Thoracic aorta (tissue), 2 donors: ENCODE measurements at regions not wholly inside any gene's neighbourhood (a gene's known extent, or its start where the extent isn't known, plus 50 kb on each side); places are given as distances from the start of the nearest gene placed in this dataset.

Experiments
- ATAC-seq: fragments of 150-250 bp; one replicate; pipeline ENCODE4 v1.8.0; 2017; ENCODE audit warnings: low read depth; ENCODE audit not compliant: insufficient number of reproducible peaks, low FRiP score
- DNase-seq: peaks from one replicate; pipeline ENCODE4 v3.0.0-alpha.2; 2020; ENCODE audit warnings: low spot score
- H3K27ac ChIP-seq, 2 donors: fragments of 200-600 bp; sonication (generic); 1 replicate in 1 of 2; 2 replicates in 1 of 2; pipeline ENCODE4 v1.5.1; 2016; ENCODE audit warnings: mild to moderate bottlenecking in 2 of 2, moderate library complexity in 2 of 2
- H3K27me3 ChIP-seq: fragments of 200-600 bp; sonication (generic); replicated peaks from 2 replicates; pipeline ENCODE4 v1.6.0; 2016; ENCODE audit warnings: mild to moderate bottlenecking; ENCODE audit not compliant: insufficient read depth
- H3K36me3 ChIP-seq: fragments of 200-600 bp; sonication (generic); one replicate; pipeline ENCODE4 v1.5.1; 2016
- H3K4me1 ChIP-seq, 2 donors: fragments of 200-600 bp; sonication (generic); 1 replicate in 1 of 2; 2 replicates in 1 of 2; pipeline versions ENCODE4 v1.5.1 to v1.6.0; 2016; ENCODE audit warnings: low read depth in 2 of 2, mild to moderate bottlenecking in 1 of 2; ENCODE audit not compliant: control insufficient read depth in 1 of 2
- H3K4me3 ChIP-seq: fragments of 200-600 bp; sonication (generic); 2 replicates; pipeline ENCODE4 v1.5.1; 2016; ENCODE audit warnings: mild to moderate bottlenecking
- H3K9me3 ChIP-seq: fragments of 200-600 bp; sonication (generic); 2 replicates; pipeline ENCODE4 v1.5.1; 2016
- TF ChIP-seq, protein P1 (sequence below): fragments of 200-600 bp; sonication (generic); IDR thresholded peaks from one replicate; pipeline ENCODE4 v1.5.1; 2019; ENCODE audit warnings: antibody characterized with exemption

DNA sequence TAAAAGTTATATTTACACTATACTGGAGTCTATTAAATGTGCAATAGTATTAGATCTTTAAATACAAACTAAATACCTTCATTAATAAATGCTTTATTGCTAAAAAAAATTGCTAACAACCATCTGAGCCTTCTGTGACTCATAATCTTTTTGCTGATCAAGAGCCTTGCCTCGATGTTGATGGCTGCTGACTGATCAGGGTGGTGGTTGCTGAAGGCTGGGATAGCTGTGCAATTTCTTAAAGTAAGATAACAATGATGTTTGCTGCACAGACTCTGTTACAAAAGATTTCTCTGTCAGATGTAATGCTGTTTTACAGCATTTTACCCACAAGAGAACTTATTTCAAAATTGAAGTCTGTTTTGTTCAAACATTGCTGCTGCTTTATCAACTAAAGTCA lies 421.4 kb upstream of the CYRIA start:
- DNase-seq (no peak), ATAC-seq (no peak)
- TF ChIP-seq, protein P1, sequence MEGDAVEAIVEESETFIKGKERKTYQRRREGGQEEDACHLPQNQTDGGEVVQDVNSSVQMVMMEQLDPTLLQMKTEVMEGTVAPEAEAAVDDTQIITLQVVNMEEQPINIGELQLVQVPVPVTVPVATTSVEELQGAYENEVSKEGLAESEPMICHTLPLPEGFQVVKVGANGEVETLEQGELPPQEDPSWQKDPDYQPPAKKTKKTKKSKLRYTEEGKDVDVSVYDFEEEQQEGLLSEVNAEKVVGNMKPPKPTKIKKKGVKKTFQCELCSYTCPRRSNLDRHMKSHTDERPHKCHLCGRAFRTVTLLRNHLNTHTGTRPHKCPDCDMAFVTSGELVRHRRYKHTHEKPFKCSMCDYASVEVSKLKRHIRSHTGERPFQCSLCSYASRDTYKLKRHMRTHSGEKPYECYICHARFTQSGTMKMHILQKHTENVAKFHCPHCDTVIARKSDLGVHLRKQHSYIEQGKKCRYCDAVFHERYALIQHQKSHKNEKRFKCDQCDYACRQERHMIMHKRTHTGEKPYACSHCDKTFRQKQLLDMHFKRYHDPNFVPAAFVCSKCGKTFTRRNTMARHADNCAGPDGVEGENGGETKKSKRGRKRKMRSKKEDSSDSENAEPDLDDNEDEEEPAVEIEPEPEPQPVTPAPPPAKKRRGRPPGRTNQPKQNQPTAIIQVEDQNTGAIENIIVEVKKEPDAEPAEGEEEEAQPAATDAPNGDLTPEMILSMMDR, result no peak
- H3K9me3 ChIP-seq, result no peaks in the 10 kb centered on the region
- no peaks in the 10 kb centered on the region for H3K27me3 ChIP-seq
- H3K27ac ChIP-seq, result no peak overlapping the region
- H3K4me3 ChIP-seq, result no peak overlapping the region
- no peaks in the 10 kb centered on the region for H3K36me3 ChIP-seq
- H3K4me1 ChIP-seq, result no peaks in the 10 kb centered on the region

DNA sequence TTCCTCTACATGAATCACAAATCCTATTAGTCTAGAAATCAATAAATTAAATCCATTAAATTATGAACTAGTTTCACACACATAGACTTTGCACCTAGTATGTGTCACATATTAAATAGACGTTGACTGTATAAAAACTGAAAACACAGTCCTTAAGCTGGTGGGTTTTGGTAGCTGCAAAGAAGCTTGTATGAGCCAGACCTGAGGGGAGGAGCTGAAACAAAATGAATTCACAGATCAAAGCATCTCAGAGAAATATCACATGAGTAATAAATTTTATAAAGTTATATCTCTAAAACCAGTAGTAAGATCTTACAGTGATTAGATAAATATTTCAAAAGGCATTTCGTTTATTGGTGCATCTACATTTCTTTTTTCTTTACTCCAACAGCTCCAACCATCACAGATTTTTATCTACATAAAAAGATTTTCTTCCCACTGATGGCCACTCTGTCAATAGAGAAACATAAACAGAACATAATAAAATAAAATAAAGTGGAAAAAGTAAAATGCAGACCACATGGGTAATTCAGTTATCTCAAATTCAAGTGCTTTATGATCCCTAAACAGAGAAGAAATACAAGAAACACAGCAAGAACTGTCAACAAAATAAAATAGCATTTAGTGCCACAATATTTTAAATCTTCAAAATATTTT lies 420.0 kb upstream of the CYRIA start:
- Histone ChIP-seq H3K4me1 (no peaks in the 10 kb centered on the region), H3K27me3 (no peaks in the 10 kb centered on the region), H3K4me3 (no peak overlapping the region), H3K27ac (no peak overlapping the region), H3K9me3 (no peaks in the 10 kb centered on the region), H3K36me3 (no peaks in the 10 kb centered on the region)
- DNase-seq (no peak), ATAC-seq (no peak)
- TF ChIP-seq, protein P1, result no peak

DNA sequence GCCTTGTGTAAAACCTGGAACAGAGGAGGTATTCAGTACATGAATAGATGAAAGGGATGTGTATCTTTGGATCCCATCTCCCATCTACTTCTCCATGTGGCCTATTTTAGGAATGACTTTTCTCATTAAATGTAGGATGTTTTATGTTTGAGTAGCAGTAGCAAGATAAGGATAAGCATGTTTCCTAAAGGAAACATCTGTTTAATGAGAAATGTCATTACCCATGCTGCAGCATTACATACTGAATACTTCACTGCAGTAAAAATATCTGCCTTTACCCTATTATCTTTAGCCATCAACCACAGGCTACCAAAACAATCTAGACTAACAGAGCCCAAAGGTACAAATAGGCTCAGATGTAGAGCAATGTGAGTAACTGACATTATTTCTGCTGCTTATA lies 419.2 kb upstream of the CYRIA start:
- DNase-seq (no peak), ATAC-seq (no peak)
- no peaks in the 10 kb centered on the region for H3K27me3 ChIP-seq
- H3K36me3 ChIP-seq, result no peaks in the 10 kb centered on the region
- H3K4me1 ChIP-seq, result no peaks in the 10 kb centered on the region
- H3K4me3 ChIP-seq, result no peak overlapping the region
- no peaks in the 10 kb centered on the region for H3K9me3 ChIP-seq
- H3K27ac ChIP-seq, result no peak overlapping the region
- TF ChIP-seq, protein P1, result no peak

DNA sequence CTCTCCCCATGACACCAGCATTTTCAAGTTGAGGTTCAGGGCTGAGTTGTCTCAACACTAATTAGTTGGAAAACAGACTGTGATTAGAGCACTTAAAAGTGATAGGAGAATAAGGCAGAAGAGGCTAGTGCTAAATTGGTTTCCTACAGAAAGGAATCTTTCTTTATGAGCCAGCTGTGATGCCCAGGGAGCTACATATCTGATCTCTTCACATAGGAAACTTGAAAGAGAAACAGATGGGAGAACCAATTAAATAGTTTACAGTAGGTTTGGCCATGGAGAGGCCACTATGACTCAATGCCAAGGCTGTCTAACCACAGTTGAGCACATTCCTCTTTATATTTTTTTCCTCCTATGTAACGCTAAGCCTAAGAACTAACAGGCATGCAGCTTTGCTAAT lies 418.3 kb upstream of the CYRIA start:
- H3K4me3 ChIP-seq, result no peak overlapping the region
- DNase-seq (no peak), ATAC-seq (no peak)
- H3K4me1 ChIP-seq, result no peaks in the 10 kb centered on the region
- TF ChIP-seq, protein P1, result no peak
- H3K9me3 ChIP-seq, result no peaks in the 10 kb centered on the region
- no peaks in the 10 kb centered on the region for H3K36me3 ChIP-seq
- H3K27ac ChIP-seq, result no peak overlapping the region
- H3K27me3 ChIP-seq, result no peaks in the 10 kb centered on the region

DNA sequence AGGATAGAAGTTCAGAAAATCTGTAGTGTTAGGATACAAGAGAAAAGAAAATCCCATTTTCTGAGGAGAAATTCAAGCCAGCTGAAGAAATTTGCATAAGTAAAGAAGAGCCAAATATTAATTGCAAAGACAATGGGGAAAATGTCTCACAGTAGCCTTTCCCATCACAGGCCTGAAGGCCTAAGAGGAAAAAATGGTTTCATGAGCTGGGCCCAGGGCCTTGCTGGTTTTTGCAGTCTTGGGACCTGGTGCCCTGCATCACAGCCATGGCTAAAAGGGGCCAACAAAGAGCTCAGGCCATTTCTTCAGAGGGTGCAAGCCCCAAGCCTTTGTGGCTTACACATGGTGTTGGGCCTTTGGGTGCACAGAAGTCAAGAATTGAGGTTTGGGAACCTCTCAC lies 413.6 kb upstream of the CYRIA start:
- Histone ChIP-seq H3K27ac (no peak overlapping the region), H3K4me3 (no peak overlapping the region), H3K9me3 (no peaks in the 10 kb centered on the region), H3K4me1 (no peaks in the 10 kb centered on the region), H3K36me3 (no peaks in the 10 kb centered on the region), H3K27me3 (no peaks in the 10 kb centered on the region)
- no peak for DNase-seq
- TF ChIP-seq, protein P1, result no peak
- no peak for ATAC-seq
